Caco-2 (cell line): ENCODE measurements at regions not wholly inside any gene's neighbourhood (a gene's known extent, or its start where the extent isn't known, plus 50 kb on each side); places are given as distances from the start of the nearest gene placed in this dataset.

ENCODE experiments used
- BruUV-seq: library from RNA; stranded (reverse); fragments of 400-500 nt; replicated peaks from 2 replicates; lab custom pipeline; 2021; lab: Mats Ljungman, UMichigan
- CTCF ChIA-PET: fragments of 300-600 bp; sonication (Branson Sonifier 250); formaldehyde crosslinking; loops from one replicate; lab custom pipeline; 2022; ENCODE audit warnings: antibody characterized with exemption; lab: Charles Lee
- POLR2A ChIA-PET: fragments of 300-600 bp; sonication (Branson Sonifier 250); formaldehyde crosslinking; loops from one replicate; lab custom pipeline; 2022; ENCODE audit warnings: antibody characterized with exemption; lab: Charles Lee
- DNase-seq, 2 experiments: peaks; one replicate each; pipeline versions ENCODE4 v3.0.0 to v3.0.0-alpha.2; 2020 to 2022
- H3K27me3 ChIP-seq: replicated peaks from 2 replicates; pipeline ENCODE4 v1.6.0; 2011; ENCODE audit warnings: low read length; ENCODE audit not compliant: control insufficient read depth, insufficient read depth
- H3K36me3 ChIP-seq: 2 replicates; pipeline ENCODE4 v1.5.1; 2011; ENCODE audit warnings: low read length; ENCODE audit not compliant: control insufficient read depth, insufficient read depth
- H3K4me1 ChIP-seq: fragments of 250-450 bp; sonication (Bioruptor Pico); 2 replicates; pipeline ENCODE4 v1.5.1; 2020; ENCODE audit warnings: mild to moderate bottlenecking
- H3K4me3 ChIP-seq: 2 replicates; pipeline ENCODE4 v1.5.1; 2011; ENCODE audit warnings: low read depth, mild to moderate bottlenecking, control low read depth, low read length
- H3K9me3 ChIP-seq: fragments of 250-450 bp; sonication (Bioruptor Pico); 2 replicates; pipeline ENCODE4 v1.5.1; 2020; ENCODE audit warnings: mild to moderate bottlenecking, moderate library complexity
- H3K27ac Mint-ChIP-seq: one replicate; pipeline ENCODE4 v1.8.0; 2022; ENCODE audit warnings: mixed read lengths; ENCODE audit not compliant: unreplicated experiment
- H3K27me3 Mint-ChIP-seq: one replicate; pipeline ENCODE4 v1.8.0; 2022; ENCODE audit warnings: mixed read lengths; ENCODE audit not compliant: insufficient read depth, unreplicated experiment
- H3K36me3 Mint-ChIP-seq: one replicate; pipeline ENCODE4 v1.8.0; 2022; ENCODE audit warnings: mild to moderate bottlenecking, mixed read lengths; ENCODE audit not compliant: insufficient read depth, unreplicated experiment
- H3K4me1 Mint-ChIP-seq: one replicate; pipeline ENCODE4 v1.8.0; 2022; ENCODE audit warnings: low read depth, mixed read lengths; ENCODE audit not compliant: unreplicated experiment
- H3K4me3 Mint-ChIP-seq: one replicate; pipeline ENCODE4 v1.8.0; 2022; ENCODE audit warnings: mild to moderate bottlenecking, moderate library complexity, mixed read lengths; ENCODE audit not compliant: unreplicated experiment
- H3K9me3 Mint-ChIP-seq: one replicate; pipeline ENCODE4 v1.8.0; 2022; ENCODE audit warnings: mixed read lengths; ENCODE audit not compliant: unreplicated experiment
- CTCF ChIP-seq, 2 experiments: fragments of 200-600 bp in 1 of 2; IDR thresholded peaks; 1 replicate in 1 of 2; 2 replicates in 1 of 2; pipeline versions ENCODE4 v1.5.1 to v1.8.0; 2011 to 2022; ENCODE audit warnings: antibody characterized with exemption in 1 of 2, control low read depth in 1 of 2, inconsistent platforms in 1 of 2, low read depth in 1 of 2, low read length in 1 of 2, mild to moderate bottlenecking in 1 of 2, moderate library complexity in 1 of 2; ENCODE audit not compliant: insufficient read depth in 1 of 2, severe bottlenecking in 1 of 2, unreplicated experiment in 1 of 2
- intact Hi-C: fragments of 100-400 bp; cut with micrococcal nuclease; formaldehyde crosslinking; loops from one replicate; pipeline ENCODE4 v1.10.0; 2022; ENCODE audit not compliant: unreplicated experiment

GRCh38 chr16:59126486-59126885 lies 392.4 kb upstream of the GOT2 start:
- BruUV-seq = no TSS peak
- H3K4me1 Mint-ChIP-seq = no peaks in the 10 kb centered on the region
- H3K9me3 Mint-ChIP-seq = no peaks in the 10 kb centered on the region
- H3K27ac Mint-ChIP-seq = no peak overlapping the region
- ChIA-PET POLR2A (no interaction called here), CTCF (no interaction called here)
- Histone ChIP-seq H3K4me3 (no peak overlapping the region), H3K9me3 (no peaks in the 10 kb centered on the region), H3K36me3 (no peaks in the 10 kb centered on the region), H3K27me3 (no peaks in the 10 kb centered on the region), H3K4me1 (no peaks in the 10 kb centered on the region)
- peaks cover 8% of the 10 kb centered on the region for H3K27me3 Mint-ChIP-seq
- intact Hi-C loops = no loop called here
- H3K36me3 Mint-ChIP-seq = no peaks in the 10 kb centered on the region
- H3K4me3 Mint-ChIP-seq = no peak overlapping the region
- no peak for DNase-seq
- no peak for TF ChIP-seq CTCF (IDR thresholded peaks at IDR 0.05; ENCODE audit: insufficient read depth in 1 of 2, low read depth in 1 of 2, low read length in 1 of 2, severe bottlenecking in 1 of 2, unreplicated experiment in 1 of 2)

- H3K4me3 ChIP-seq = no peak overlapping the region
- Mint-ChIP-seq H3K36me3 (no peaks in the 10 kb centered on the region), H3K4me1 (no peaks in the 10 kb centered on the region), H3K9me3 (no peaks in the 10 kb centered on the region), H3K4me3 (no peak overlapping the region), H3K27ac (no peak overlapping the region), H3K27me3 (no peaks in the 10 kb centered on the region)
- ChIA-PET POLR2A (no interaction called here), CTCF (no interaction called here)
- no peaks in the 10 kb centered on the region for H3K36me3 ChIP-seq
- intact Hi-C loops = no loop called here
- no peaks in the 10 kb centered on the region for H3K27me3 ChIP-seq
- H3K9me3 ChIP-seq = no peaks in the 10 kb centered on the region
- TF ChIP-seq CTCF (IDR thresholded peaks at IDR 0.05; ENCODE audit: insufficient read depth in 1 of 2, low read depth in 1 of 2, low read length in 1 of 2, severe bottlenecking in 1 of 2, unreplicated experiment in 1 of 2) = no peak
- H3K4me1 ChIP-seq = no peaks in the 10 kb centered on the region
- no peak for DNase-seq
- no TSS peak for BruUV-seq
Measured at GRCh38 chr16:59124056-59124455, 389.9 kb upstream of the GOT2 start.

- ChIA-PET CTCF (no interaction called here), POLR2A (no interaction called here)
- Mint-ChIP-seq H3K9me3 (no peaks in the 10 kb centered on the region), H3K27ac (no peak overlapping the region), H3K4me3 (no peak overlapping the region), H3K27me3 (no peaks in the 10 kb centered on the region), H3K36me3 (no peaks in the 10 kb centered on the region), H3K4me1 (no peaks in the 10 kb centered on the region)
- no peak for TF ChIP-seq CTCF (IDR thresholded peaks at IDR 0.05; ENCODE audit: insufficient read depth in 1 of 2, low read depth in 1 of 2, low read length in 1 of 2, severe bottlenecking in 1 of 2, unreplicated experiment in 1 of 2)
- Histone ChIP-seq H3K9me3 (no peaks in the 10 kb centered on the region), H3K4me1 (no peaks in the 10 kb centered on the region), H3K4me3 (no peak overlapping the region), H3K36me3 (no peaks in the 10 kb centered on the region), H3K27me3 (no peaks in the 10 kb centered on the region)
- DNase-seq = no peak
- intact Hi-C loops = no loop called here
- BruUV-seq = no TSS peak
Measured at GRCh38 chr16:59123479-59123878, 389.4 kb upstream of the GOT2 start.
